Neural cell (in vitro differentiated cells): ENCODE measurements at regions not wholly inside any gene's neighbourhood (a gene's known extent, or its start where the extent isn't known, plus 50 kb on each side); places are given as distances from the start of the nearest gene placed in this dataset.

Experiments used
- H2AFZ ChIP-seq: fragments of 200-600, 300-800 bp; sonication (generic), shearing (Covaris generic); 2 replicates; pipeline ENCODE4 v1.6.0; 2014; ENCODE audit warnings: low read depth, mild to moderate bottlenecking, antibody characterized with exemption, low read length, moderate library complexity
- H3F3A ChIP-seq: fragments of 200-600 bp; shearing (Covaris generic); 2 replicates; pipeline ENCODE4 v1.6.1; 2016; ENCODE audit warnings: mild to moderate bottlenecking, moderate library complexity, mixed read lengths, antibody characterized with exemption, low read length; ENCODE audit not compliant: insufficient read depth, poor library complexity, severe bottlenecking
- H3K27ac ChIP-seq: fragments of 200-600, 300-800 bp; sonication (generic), shearing (Covaris generic); 2 replicates; pipeline ENCODE4 v1.5.1; 2014; ENCODE audit warnings: mild to moderate bottlenecking, low read length, moderate library complexity
- H3K27me3 ChIP-seq: fragments of 300-800, 200-600 bp; sonication (generic), shearing (Covaris generic); 2 replicates; pipeline ENCODE4 v1.6.0; 2014; ENCODE audit warnings: mild to moderate bottlenecking, low read depth, low read length, moderate library complexity; ENCODE audit not compliant: insufficient read depth
- H3K36me3 ChIP-seq: fragments of 300-800, 200-600 bp; sonication (generic), shearing (Covaris generic); 2 replicates; pipeline ENCODE4 v1.5.1; 2014; ENCODE audit warnings: mild to moderate bottlenecking, antibody characterized with exemption, low read length, moderate library complexity; ENCODE audit not compliant: insufficient read depth
- H3K4me2 ChIP-seq: fragments of 300-800, 200-600 bp; sonication (generic), shearing (Covaris generic); 2 replicates; pipeline ENCODE4 v1.6.0; 2014; ENCODE audit warnings: mild to moderate bottlenecking, low read length
- H3K4me3 ChIP-seq: fragments of 300-800, 200-600 bp; sonication (generic), shearing (Covaris generic); 2 replicates; pipeline ENCODE4 v1.5.1; 2014; ENCODE audit warnings: mild to moderate bottlenecking, low read length, moderate library complexity
- H3K79me2 ChIP-seq: fragments of 200-600 bp; shearing (Covaris generic); replicated peaks from 2 replicates; pipeline ENCODE4 v1.6.0; 2014; ENCODE audit warnings: mild to moderate bottlenecking, low read length, moderate library complexity; ENCODE audit not compliant: insufficient read depth
- H3K9ac ChIP-seq: fragments of 300-800, 200-600 bp; sonication (generic), shearing (Covaris generic); 2 replicates; pipeline ENCODE4 v1.6.1; 2016; ENCODE audit warnings: mild to moderate bottlenecking, low read length, mixed read lengths
- H3K9me2 ChIP-seq: fragments of 200-600 bp; shearing (Covaris generic); 2 replicates; pipeline ENCODE4 v1.6.1; 2016; ENCODE audit warnings: mild to moderate bottlenecking, low read length, mixed read lengths; ENCODE audit not compliant: insufficient read depth
- H3K9me3 ChIP-seq: fragments of 200-600, 300-800 bp; sonication (generic), shearing (Covaris generic); 2 replicates; pipeline ENCODE4 v1.6.1; 2016; ENCODE audit warnings: mild to moderate bottlenecking, mixed run types, low read length, moderate library complexity, mixed read lengths
- H4K20me1 ChIP-seq: fragments of 200-600 bp; shearing (Covaris generic); 2 replicates; pipeline ENCODE4 v1.6.1; 2016; ENCODE audit warnings: mild to moderate bottlenecking, mixed run types; ENCODE audit not compliant: insufficient read depth
- CTCF ChIP-seq: fragments of 450-650 bp; IDR thresholded peaks from 2 replicates; pipeline ENCODE4 v1.5.1; 2014; ENCODE audit warnings: antibody characterized with exemption, mild to moderate bottlenecking, moderate library complexity; ENCODE audit not compliant: poor library complexity, severe bottlenecking
- EP300 ChIP-seq: fragments of 450-650 bp; conservative IDR thresholded peaks from 2 replicates; pipeline ENCODE4 v1.6.1; 2014; ENCODE audit warnings: antibody characterized with exemption, mild to moderate bottlenecking, moderate library complexity; ENCODE audit not compliant: poor library complexity, severe bottlenecking
- EZH2 ChIP-seq: fragments of 200-600, 300-800 bp; shearing (Covaris generic), sonication (generic); IDR thresholded peaks from 2 replicates; pipeline ENCODE4 v1.6.1; 2014; ENCODE audit warnings: antibody characterized with exemption, low read length, borderline replicate concordance, mild to moderate bottlenecking; ENCODE audit not compliant: insufficient read depth, poor library complexity, severe bottlenecking
- MXI1 ChIP-seq: fragments of 450-650 bp; conservative IDR thresholded peaks from 2 replicates; pipeline ENCODE4 v1.6.1; 2014; ENCODE audit warnings: antibody characterized with exemption, mild to moderate bottlenecking; ENCODE audit not compliant: poor library complexity, severe bottlenecking
- POLR2AphosphoS5 ChIP-seq: IDR thresholded peaks from 2 replicates; pipeline ENCODE4 v1.6.1; 2012
- RAD21 ChIP-seq: fragments of 450-650 bp; conservative IDR thresholded peaks from 2 replicates; pipeline ENCODE4 v1.6.1; 2014; ENCODE audit warnings: antibody characterized with exemption, mild to moderate bottlenecking, moderate library complexity
- REST ChIP-seq: IDR thresholded peaks from 2 replicates; pipeline ENCODE4 v1.6.1; 2012; ENCODE audit warnings: borderline replicate concordance
- SMC3 ChIP-seq: fragments of 450-650 bp; conservative IDR thresholded peaks from 2 replicates; pipeline ENCODE4 v1.6.1; 2014; ENCODE audit warnings: antibody characterized with exemption, mild to moderate bottlenecking, moderate library complexity; ENCODE audit not compliant: poor library complexity

- H3F3A ChIP-seq, result no peaks in the 10 kb centered on the region
- no peaks in the 10 kb centered on the region for H3K36me3 ChIP-seq
- H3K4me3 ChIP-seq, result no peak overlapping the region
- no peak overlapping the region for H2AFZ ChIP-seq
- H3K27me3 ChIP-seq, result no peaks in the 10 kb centered on the region
- no peak overlapping the region for H3K4me2 ChIP-seq
- H3K79me2 ChIP-seq, result no peaks in the 10 kb centered on the region
- H3K9ac ChIP-seq, result no peak overlapping the region
- no peaks in the 10 kb centered on the region for H3K9me3 ChIP-seq
- no peak for TF ChIP-seq SMC3
- TF ChIP-seq REST, result no peak
- TF ChIP-seq EZH2, result no peak
- TF ChIP-seq RAD21, result no peak
- TF ChIP-seq EP300, result no peak
- TF ChIP-seq POLR2AphosphoS5, result no peak
- TF ChIP-seq MXI1, result no peak
- H3K9me2 ChIP-seq, result no peaks in the 10 kb centered on the region
- no peak overlapping the region for H3K27ac ChIP-seq
- no peaks in the 10 kb centered on the region for H4K20me1 ChIP-seq
These were observed 97.2 kb upstream of the SIRPG start for GRCh38 chr20:1754749-1755148.

DNA sequence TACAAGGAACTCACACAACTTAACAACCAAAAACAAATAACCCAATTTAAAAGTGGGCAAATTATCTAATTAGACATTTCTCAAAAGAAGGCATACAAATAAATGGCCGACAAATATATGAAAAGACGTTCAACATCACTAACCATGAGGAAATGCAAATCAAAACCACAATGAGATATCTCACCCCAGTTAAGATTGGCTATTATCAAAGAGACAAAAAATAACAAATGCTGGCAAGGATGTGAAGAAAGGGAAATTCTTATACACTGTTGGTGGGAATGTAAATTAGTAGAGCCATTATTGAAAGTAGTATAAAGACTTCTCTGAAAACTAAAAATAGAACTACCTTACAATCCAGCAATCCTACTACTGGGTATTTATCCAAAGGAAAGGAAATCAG lies 96.7 kb upstream of the SIRPG start:
- no peaks in the 10 kb centered on the region for H3K36me3 ChIP-seq
- no peak overlapping the region for H3K4me2 ChIP-seq
- no peak overlapping the region for H3K4me3 ChIP-seq
- H3K27me3 ChIP-seq, result no peaks in the 10 kb centered on the region
- H3K79me2 ChIP-seq, result no peaks in the 10 kb centered on the region
- H3F3A ChIP-seq, result no peaks in the 10 kb centered on the region
- no peak overlapping the region for H3K9ac ChIP-seq
- TF ChIP-seq SMC3 (no peak), REST (no peak), MXI1 (no peak), RAD21 (no peak), EP300 (no peak), CTCF (no peak)
- no peaks in the 10 kb centered on the region for H3K9me3 ChIP-seq
- H3K27ac ChIP-seq, result no peak overlapping the region
- no peak overlapping the region for H2AFZ ChIP-seq
- no peaks in the 10 kb centered on the region for H3K9me2 ChIP-seq
- H4K20me1 ChIP-seq, result no peaks in the 10 kb centered on the region
